CD4-positive, alpha-beta T cell treated with Interferon alpha-2 for 1 hour (primary cell): ENCODE measurements at regions not wholly inside any gene's neighbourhood (a gene's known extent, or its start where the extent isn't known, plus 50 kb on each side); places are given as distances from the start of the nearest gene placed in this dataset.
"Not testable (repeated sequence)": the region's sequence is repeated elsewhere in the genome, so short reads cannot be mapped to it uniquely, and the experiment has no call there.

ENCODE experiments used
- DNase-seq, 2 donors: peaks; one replicate each; pipeline ENCODE4 v3.0.0-alpha.2; 2020 to 2022

DNA sequence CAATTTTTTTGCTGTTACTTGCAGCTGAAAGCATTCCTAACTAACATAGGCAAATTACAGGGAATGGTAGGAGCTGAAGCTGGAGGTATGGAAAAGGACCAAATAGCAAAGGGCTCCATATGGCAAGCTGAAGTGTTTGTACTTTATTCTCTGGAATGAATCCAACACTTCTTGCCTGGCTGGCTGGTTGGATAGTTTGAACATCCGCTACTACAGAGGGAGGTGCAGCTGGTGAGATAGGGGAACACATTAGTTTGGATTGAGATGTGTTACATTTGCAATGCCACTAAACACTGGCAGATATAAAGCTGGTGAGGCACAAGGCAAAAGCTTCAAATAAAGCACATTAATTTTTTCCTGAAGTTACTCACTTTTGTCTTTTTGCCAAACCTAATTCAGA lies 291.5 kb downstream of the SP3 start:
- no peak for DNase-seq

DNA sequence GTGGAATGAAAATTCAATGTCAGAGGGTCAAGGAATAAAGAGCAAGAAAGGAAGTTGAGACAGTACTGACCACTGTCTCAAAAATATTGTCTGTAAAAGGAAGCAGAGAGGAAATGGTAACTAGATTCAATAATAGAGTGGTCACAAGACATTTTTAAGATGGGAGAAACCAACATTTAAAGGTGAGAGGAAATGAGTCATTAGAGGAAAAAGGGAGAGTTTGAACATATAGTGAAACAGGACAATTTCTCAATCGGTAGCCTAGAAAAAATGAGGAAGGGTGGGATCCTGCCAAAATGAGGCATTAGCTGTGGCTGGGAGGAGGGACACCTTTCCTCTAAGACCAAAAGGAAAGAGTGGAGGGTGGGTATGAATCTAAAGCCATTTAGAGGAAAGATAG lies 288.5 kb downstream of the SP3 start:
- no peak for DNase-seq

- DNase-seq, result no peak
Observed at GRCh38 chr2:173678186-173678585, 287.0 kb downstream of the SP3 start.

DNA sequence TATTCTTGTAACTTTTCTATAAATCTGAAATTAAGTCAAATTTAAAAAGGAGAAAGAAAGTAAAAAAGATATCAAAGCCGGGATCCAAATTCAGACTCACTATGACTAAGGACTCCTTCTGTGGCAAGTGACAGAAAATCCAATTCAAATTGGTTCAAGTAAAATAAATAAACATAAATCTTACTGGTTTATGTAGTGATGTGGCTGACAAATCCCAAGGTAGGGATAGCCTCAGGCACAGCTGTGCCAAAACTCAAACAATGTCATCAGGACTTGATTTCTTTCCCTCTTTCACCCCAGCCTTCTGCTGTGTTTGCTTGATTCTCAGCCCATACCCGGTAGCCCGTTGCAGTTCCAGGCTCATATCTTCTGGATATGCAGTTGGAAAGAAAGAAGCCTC lies 284.6 kb downstream of the SP3 start:
- no peak for DNase-seq

- DNase-seq, result no peak
Observed at GRCh38 chr2:173681881-173682650, 283.1 kb downstream of the SP3 start.

DNA sequence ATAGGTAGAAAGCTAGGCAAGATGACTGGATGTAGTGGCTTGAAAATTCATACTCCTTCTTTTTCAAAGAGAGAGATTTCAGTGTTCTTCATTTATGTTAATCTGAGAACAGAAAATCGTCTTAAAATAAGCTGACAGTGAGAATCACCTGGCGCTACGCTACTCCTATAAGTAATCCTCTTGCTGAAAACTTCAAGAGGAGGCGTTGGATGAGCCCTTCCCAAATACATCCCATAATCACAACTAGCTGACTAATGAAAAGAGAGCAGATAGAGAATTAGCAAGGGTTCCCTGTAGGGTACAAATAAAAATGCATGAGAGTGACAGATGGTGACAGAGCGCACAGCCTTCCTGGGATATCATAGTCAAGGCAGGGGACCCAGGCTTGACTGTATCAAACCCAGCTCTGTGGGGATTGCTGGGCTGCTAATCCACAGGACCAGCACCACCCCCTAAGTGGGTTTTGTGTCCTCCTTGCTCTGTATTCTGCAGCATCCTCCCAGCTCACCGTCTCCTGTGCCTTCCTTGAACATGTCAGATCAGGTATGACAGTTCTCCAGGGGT lies 280.2 kb downstream of the SP3 start:
- no peak for DNase-seq

GRCh38 chr2:173690349-173690748 lies 274.8 kb downstream of the SP3 start:
- DNase-seq, result no peak

DNA sequence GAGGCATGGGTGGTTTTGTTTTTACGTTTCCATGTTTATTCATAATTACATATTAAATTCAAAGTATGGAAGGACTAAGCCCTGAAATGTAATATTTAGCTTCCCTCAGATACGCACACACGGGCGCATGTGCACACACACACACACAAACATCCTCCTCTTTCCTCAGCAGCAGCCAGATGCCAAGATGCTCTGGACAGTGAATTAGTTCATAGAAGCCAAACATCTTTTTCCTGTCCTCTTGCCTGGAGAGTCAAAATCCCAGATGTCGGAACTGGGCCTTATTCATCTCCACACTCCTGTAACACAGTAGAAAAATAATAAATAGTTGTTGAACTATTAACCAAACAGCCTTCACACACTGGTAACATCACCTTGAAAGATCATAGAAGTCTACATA lies 273.1 kb downstream of the SP3 start:
- no peak for DNase-seq

DNA sequence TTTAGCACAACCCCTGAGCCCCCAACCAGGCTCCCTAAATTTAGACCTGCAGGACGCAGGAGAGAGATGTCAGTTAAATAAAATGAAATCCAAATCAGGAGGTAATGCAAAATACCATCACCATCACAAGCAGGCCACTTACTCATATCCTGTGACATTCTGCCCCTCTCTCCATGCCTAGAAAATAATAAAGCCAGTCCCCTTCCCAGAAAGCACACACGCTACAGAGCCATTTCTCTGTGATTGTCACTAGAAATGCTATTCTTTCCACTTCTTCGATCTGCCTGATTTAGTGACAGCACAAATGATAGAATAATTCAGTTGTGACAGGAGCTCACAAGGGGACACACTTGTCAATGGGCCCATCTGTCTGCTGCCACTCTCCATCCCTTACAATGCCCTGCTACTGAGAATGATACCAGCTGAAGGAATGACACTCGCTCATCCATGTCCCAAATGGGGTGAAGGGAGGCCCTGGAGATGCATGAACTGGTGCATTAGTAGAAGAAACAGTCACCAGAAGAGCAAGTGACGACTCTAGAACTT lies 272.1 kb downstream of the SP3 start:
- DNase-seq, result no peak

- DNase-seq, result no peak
Observed at GRCh38 chr2:173696274-173696673, 268.9 kb downstream of the SP3 start.

GRCh38 chr2:173697929-173698328 lies 267.2 kb downstream of the SP3 start:
- no peak for DNase-seq

GRCh38 chr2:173705656-173706055 lies 259.5 kb downstream of the SP3 start:
- no peak for DNase-seq

DNA sequence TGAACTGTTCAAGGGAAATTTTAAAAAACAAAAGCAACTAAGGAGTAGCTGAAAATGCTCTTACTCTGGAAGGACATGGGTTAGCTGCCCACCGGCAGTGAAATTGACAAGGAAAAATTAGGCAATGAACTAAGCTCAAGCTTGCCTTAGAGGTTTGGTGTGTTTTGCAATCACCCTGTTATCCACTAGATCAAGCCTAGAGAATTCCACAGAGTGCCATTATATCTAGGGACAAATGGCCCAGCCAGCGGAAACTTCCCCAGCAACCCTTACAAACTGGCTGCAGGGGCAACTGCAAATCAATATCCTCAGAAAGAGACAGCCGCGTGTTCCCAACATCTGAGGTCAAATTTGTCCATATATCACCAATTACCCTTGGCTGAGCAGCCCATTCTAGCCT lies 258.2 kb downstream of the SP3 start:
- DNase-seq, result no peak

GRCh38 chr2:173708806-173709205 lies 256.4 kb downstream of the SP3 start:
- no peak for DNase-seq

GRCh38 chr2:173711816-173712215 lies 253.4 kb downstream of the SP3 start:
- DNase-seq, result no peak

- no peak for DNase-seq
Observed at GRCh38 chr2:173713904-173714555, 251.1 kb downstream of the SP3 start.

DNA sequence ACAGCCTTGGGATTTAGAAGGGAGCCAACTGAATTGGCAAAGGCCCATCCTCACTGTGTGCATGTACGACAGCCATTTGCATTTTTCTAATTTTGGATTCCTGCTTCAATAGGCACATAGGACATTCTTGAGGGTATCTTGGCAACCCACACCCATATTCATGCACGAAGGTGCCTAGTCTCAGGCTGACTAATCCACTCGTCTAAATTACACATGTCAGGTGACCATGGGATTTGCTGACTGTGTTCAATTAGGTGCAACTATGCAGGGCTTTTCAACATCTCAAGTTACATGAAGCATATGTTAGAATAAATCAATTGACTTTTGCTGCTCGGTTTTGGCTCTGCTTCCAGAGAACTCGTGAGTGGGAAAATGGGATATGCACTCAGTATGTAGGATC lies 249.7 kb downstream of the SP3 start:
- DNase-seq, result no peak

DNA sequence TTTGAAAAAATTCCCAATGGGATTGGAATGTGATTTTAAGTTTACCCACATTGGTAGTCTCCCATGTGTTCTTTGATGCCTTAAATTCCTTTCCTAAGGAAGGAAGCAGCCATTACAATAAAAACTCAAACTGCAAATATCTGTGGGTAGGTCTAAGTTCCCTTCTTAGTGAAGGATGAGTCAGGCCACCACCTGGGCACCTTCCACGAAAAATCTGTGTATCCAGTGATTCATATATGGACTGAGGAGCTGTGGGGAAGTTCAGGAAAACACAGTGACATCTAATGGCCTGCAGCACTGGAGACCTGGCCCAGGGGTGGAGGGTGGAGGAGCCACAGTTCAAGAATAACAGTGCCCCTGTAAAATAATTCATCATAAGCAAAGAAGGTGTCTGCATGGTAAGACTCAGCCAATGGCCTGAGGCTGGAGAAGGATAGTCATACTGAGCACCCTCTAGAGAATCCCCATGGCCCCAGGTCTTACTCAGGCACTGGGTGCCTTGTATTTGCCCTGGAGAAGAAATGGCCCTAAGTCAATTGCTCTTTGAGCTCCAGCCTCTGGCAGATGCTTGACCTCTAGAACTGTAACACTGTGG lies 248.6 kb downstream of the SP3 start:
- no peak for DNase-seq

- no peak for DNase-seq
Observed at GRCh38 chr2:173719471-173719870, 245.7 kb downstream of the SP3 start.

GRCh38 chr2:173720306-173720705 lies 244.9 kb downstream of the SP3 start:
- DNase-seq, result no peak

DNA sequence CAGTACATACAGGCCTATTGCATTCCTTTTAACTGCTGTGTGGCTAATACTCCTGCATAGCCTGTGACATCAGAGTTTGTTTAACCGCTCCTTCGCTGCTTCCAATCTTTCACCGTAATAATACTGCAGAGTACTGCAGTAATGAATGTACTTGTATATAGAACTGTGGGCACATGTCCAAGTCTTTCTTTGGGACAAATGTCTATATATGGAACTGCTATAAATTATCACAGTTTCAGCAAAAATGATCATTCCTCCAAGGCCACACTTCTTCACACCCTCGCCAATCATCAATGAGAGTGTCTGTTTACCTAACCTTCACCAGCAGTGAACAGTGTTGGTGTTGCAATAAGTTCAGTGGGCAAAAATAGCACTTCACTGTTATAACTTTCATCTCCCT lies 230.4 kb downstream of the SP3 start:
- no peak for DNase-seq

DNA sequence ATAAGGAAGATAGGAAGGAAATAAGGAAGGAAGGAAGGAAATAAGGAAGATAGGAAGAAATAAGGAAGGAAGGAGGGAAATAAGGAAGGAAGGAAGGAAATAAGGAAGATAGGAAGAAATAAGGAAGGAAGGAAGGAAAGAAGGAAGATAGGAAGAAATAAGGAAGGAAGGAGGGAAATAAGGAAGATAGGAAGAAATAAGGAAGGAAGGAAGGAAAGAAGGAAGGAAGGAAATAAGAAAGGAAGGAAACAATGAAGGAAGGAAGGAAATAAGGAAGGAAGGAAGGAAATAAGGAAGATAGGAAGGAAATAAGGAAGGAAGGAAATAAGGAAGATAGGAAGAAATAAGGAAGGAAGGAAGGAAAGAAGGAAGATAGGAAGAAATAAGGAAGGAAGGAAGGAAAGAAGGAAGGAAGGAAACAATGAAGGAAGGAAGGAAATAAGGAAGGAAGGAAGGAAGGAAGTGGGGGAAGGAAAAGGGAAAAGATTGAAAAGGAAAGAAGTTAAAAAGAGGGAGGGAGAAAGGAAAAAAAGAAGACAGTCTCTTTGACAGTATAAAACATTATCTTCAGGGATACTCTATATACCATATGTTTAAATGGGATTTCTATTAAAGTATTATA lies 227.1 kb downstream of the SP3 start:
- not testable (repeated sequence) for DNase-seq

- DNase-seq, result no peak
Observed at GRCh38 chr2:173739006-173739405, 226.2 kb downstream of the SP3 start.
